GM18870 (cell line): ENCODE measurements at regions not wholly inside any gene's neighbourhood (a gene's known extent, or its start where the extent isn't known, plus 50 kb on each side); places are given as distances from the start of the nearest gene placed in this dataset.
A peak's percentile ranks its signal among the peaks of the same experiment; 100 is the strongest.
"Not testable (repeated sequence)": the region's sequence is repeated elsewhere in the genome, so short reads cannot be mapped to it uniquely, and the experiment has no call there.

Experiments used
- ATAC-seq: cut with Tn5 transposase; IDR thresholded peaks from one replicate; pipeline ENCODE4 v1.9.1; 2021; ENCODE audit warnings: moderate library complexity; ENCODE audit not compliant: unreplicated experiment

GRCh38 chr7:69373171-69374043 lies 224.9 kb upstream of the AUTS2 start:
- ATAC-seq: no peak

- no peak for ATAC-seq
Observed at GRCh38 chr7:69374044-69374425, 224.2 kb upstream of the AUTS2 start.

- ATAC-seq: no peak
Observed at GRCh38 chr7:69377191-69377590, 221.1 kb upstream of the AUTS2 start.

- no peak for ATAC-seq
Observed at GRCh38 chr7:69388452-69389137, 209.7 kb upstream of the AUTS2 start.

- ATAC-seq: no peak
Observed at GRCh38 chr7:69389216-69389615, 209.1 kb upstream of the AUTS2 start.

- ATAC-seq: not testable (repeated sequence)
Observed at GRCh38 chr7:69393912-69394311, 204.4 kb upstream of the AUTS2 start.

GRCh38 chr7:69395061-69395714 lies 203.1 kb upstream of the AUTS2 start:
- ATAC-seq: no peak

- ATAC-seq: no peak
Observed at GRCh38 chr7:69398986-69399385, 199.3 kb upstream of the AUTS2 start.

- no peak for ATAC-seq
Observed at GRCh38 chr7:69399401-69399800, 198.9 kb upstream of the AUTS2 start.

- no peak for ATAC-seq
Observed at GRCh38 chr7:69402696-69403095, 195.6 kb upstream of the AUTS2 start.

- no peak for ATAC-seq
Observed at GRCh38 chr7:69403169-69403568, 195.1 kb upstream of the AUTS2 start.

GRCh38 chr7:69411018-69411417 lies 187.3 kb upstream of the AUTS2 start:
- no peak for ATAC-seq

- no peak for ATAC-seq
Observed at GRCh38 chr7:69411466-69411865, 186.8 kb upstream of the AUTS2 start.

- peak; percentile 72 for ATAC-seq
Observed at GRCh38 chr7:69412331-69413146, 185.7 kb upstream of the AUTS2 start.

- no peak for ATAC-seq
Observed at GRCh38 chr7:69414555-69414954, 183.7 kb upstream of the AUTS2 start.

GRCh38 chr7:69418869-69419670 lies 179.2 kb upstream of the AUTS2 start:
- no peak for ATAC-seq

- no peak for ATAC-seq
Observed at GRCh38 chr7:69419934-69420333, 178.3 kb upstream of the AUTS2 start.

- ATAC-seq: no peak
Observed at GRCh38 chr7:69422574-69422985, 175.7 kb upstream of the AUTS2 start.

GRCh38 chr7:69426705-69427104 lies 171.6 kb upstream of the AUTS2 start:
- no peak for ATAC-seq

GRCh38 chr7:69428089-69428488 lies 170.2 kb upstream of the AUTS2 start:
- no peak for ATAC-seq
